Heart left ventricle (tissue), 16 donors: ENCODE measurements at regions not wholly inside any gene's neighbourhood (a gene's known extent, or its start where the extent isn't known, plus 50 kb on each side); places are given as distances from the start of the nearest gene placed in this dataset.

Experiments used
- ATAC-seq, 4 donors: fragments of 200-7000 bp; cut with Tn5 transposase; one replicate each; pipeline ENCODE4 v1.9.1; 2020 to 2022; ENCODE audit warnings: moderate library complexity in 4 of 4, mild to moderate bottlenecking in 3 of 4, moderate number of reproducible peaks in 1 of 4
- DNase-seq, 5 donors: peaks; one replicate each; pipeline ENCODE4 v3.0.0-alpha.2; 2020
- H3K27ac ChIP-seq, 12 donors: fragments of 200-600 bp; sonication (generic) in 4 of 12; one replicate each; pipeline versions ENCODE4 v1.5.0 to v1.8.0; 2016 to 2022; ENCODE audit warnings: mild to moderate bottlenecking in 2 of 12
- H3K27me3 ChIP-seq, 9 donors: fragments of 200-600 bp; sonication (generic) in 2 of 9; one replicate each; pipeline versions ENCODE4 v1.5.1 to v1.8.0; 2016 to 2022; ENCODE audit warnings: mild to moderate bottlenecking in 3 of 9
- H3K36me3 ChIP-seq, 9 donors: fragments of 200-600 bp; sonication (generic) in 2 of 9; one replicate each; pipeline versions ENCODE4 v1.5.0 to v1.8.0; 2018 to 2022; ENCODE audit warnings: mild to moderate bottlenecking in 2 of 9
- H3K4me1 ChIP-seq, 12 donors: fragments of 200-600 bp; sonication (generic) in 4 of 12; one replicate each; pipeline versions ENCODE4 v1.5.0 to v1.8.0; 2016 to 2022; ENCODE audit warnings: mild to moderate bottlenecking in 3 of 12
- H3K4me3 ChIP-seq, 12 donors: fragments of 200-600 bp; sonication (generic) in 4 of 12; one replicate each; pipeline versions ENCODE4 v1.5.0 to v1.8.0; 2017 to 2022; ENCODE audit warnings: mild to moderate bottlenecking in 9 of 12, moderate library complexity in 4 of 12
- H3K9me3 ChIP-seq, 12 donors: fragments of 200-600 bp; sonication (generic) in 4 of 12; one replicate each; pipeline versions ENCODE4 v1.5.0 to v1.8.0; 2016 to 2022; ENCODE audit warnings: mild to moderate bottlenecking in 1 of 12
- POLR2A ChIP-seq, 2 donors: fragments of 450-650 bp; IDR thresholded peaks; one replicate each; pipeline ENCODE4 v1.6.1; 2017; ENCODE audit warnings: antibody characterized with exemption in 2 of 2, mild to moderate bottlenecking in 2 of 2, moderate library complexity in 2 of 2
- WGBS, 4 donors: extraction: QIAGEN DNeasy Blood & Tissue Kit in 2 of 4; methylation state at CpG; one replicate each; pipeline versions ENCODE4 v1.1.5 to v1.1.7; 2013 to 2018; 5-methylcytosine and 5-hydroxymethylcytosine counted together
- intact Hi-C, 10 donors: fragments of 100-400 bp; cut with DNase I; formaldehyde crosslinking; loops; one replicate each; pipeline versions ENCODE4 v1.11.1 to v1.14.2; 2022
- TF ChIP-seq, protein P1 (sequence below), 12 donors: fragments of 200-600 bp; sonication (generic) in 4 of 12; IDR thresholded peaks; one replicate each; pipeline versions ENCODE4 v1.5.0 to v1.8.0; 2018 to 2022; ENCODE audit warnings: antibody characterized with exemption in 12 of 12, mild to moderate bottlenecking in 5 of 12
- donor health status: ischemic (EF 13 %, LVEDD 7.1; RV severe dilation, severe dysfunction).
- donor health status: healthy with polysubstance abuse.
- donor health status: DM: no; HTN: yes; CAD: no.
- donor health status: DM: no; HTN: no; CAD: no.
- donor health status: ischemic (EF 25% LVEDD 6.9; RV normal size, moderate dysfunction).
- donor health status: ischemic (EF 25% LVEDD 5.7; RV mildly dilated, moderate dysfunction).
- donor health status: healthy.
- donor health status: DM: yes; HTN: yes; CAD: no.
- donor health status: ischemic (EF 35%, LVEDD 5.7; RV mildly dilated, moderate dysfunction).
- donor health status: nonischemic (EF 11% LVEDD 7.7; RV severe dilation, severe dysfunction).
- donor health status: DM: yes; HTN: yes; CAD: no.
- donor health status: PGD.
- donor health status: ischemic (EF 29% LVEDD 5.4; RV normal size, mild dysfunction).
- donor health status: nonischemic (EF 23%, LVEDD 6.1; RV moderate dilation, normal function).

DNA sequence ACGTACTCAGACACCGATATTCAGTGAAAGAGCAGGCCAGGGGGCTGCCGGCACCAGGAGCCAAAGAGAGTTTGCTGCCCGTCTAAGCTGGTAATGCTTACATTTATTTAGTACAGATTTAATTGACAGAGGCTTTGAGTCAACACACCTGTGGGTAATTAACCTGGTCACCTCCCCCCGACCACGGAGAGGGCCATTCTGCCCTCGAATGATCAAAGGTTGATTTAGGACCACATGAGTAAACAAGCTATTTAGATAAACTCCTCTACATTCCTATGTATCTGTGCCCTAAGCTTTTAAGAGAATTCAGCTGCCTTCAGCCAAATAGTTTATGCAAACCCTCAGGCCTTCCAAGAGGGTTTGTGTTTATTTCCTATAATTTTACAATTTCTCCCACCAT is 164.8 kb downstream of the IPMK start:
- ATAC-seq = no peak
- intact Hi-C loops = no loop called here
- 79 to 81% (median 80%) methylated on average over 7 of the region's 7 CpGs for WGBS, 4 donors

DNA sequence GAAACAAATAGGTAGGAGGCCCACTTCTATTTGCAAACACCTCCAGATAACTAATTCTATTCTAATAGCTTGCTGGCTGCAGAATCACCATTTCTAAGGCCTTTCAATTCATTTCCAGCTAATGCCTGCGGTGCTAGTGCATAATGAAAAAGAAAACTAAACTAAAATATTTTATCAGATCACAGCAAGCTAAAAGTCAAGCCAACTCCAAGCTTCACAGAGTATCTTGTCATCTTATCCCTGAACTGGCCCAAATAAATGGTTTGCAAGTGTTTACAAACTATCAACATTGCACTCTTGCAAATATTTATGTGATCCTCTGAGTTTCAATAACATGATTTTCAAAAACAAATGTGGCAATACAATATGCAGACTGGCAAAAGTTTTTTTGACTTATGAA is 166.0 kb downstream of the IPMK start:
- ATAC-seq (no peak), DNase-seq (no peak)
- Histone ChIP-seq H3K4me1 (peaks cover 0 to 8% (median 0%) of the 10 kb centered on the region in 12 donors), H3K9me3 (no peaks in the 10 kb centered on the region), H3K27ac (no peak overlapping the region), H3K27me3 (no peaks in the 10 kb centered on the region), H3K36me3 (no peaks in the 10 kb centered on the region), H3K4me3 (no peak overlapping the region)
- intact Hi-C loops = no loop called here
- TF ChIP-seq, protein P1, sequence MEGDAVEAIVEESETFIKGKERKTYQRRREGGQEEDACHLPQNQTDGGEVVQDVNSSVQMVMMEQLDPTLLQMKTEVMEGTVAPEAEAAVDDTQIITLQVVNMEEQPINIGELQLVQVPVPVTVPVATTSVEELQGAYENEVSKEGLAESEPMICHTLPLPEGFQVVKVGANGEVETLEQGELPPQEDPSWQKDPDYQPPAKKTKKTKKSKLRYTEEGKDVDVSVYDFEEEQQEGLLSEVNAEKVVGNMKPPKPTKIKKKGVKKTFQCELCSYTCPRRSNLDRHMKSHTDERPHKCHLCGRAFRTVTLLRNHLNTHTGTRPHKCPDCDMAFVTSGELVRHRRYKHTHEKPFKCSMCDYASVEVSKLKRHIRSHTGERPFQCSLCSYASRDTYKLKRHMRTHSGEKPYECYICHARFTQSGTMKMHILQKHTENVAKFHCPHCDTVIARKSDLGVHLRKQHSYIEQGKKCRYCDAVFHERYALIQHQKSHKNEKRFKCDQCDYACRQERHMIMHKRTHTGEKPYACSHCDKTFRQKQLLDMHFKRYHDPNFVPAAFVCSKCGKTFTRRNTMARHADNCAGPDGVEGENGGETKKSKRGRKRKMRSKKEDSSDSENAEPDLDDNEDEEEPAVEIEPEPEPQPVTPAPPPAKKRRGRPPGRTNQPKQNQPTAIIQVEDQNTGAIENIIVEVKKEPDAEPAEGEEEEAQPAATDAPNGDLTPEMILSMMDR (IDR thresholded peaks at IDR 0.05) = no peak
- TF ChIP-seq POLR2A (IDR thresholded peaks at IDR 0.05) = no peak
- 85 to 88% (median 86%) methylated on average over 1 of the region's 1 CpG for WGBS, 4 donors

More for the DNA sequence above, 164.8 kb downstream of the IPMK start:
- Histone ChIP-seq H3K4me3 (no peak overlapping the region), H3K27ac (no peak overlapping the region), H3K36me3 (no peaks in the 10 kb centered on the region), H3K4me1 (peaks cover 0 to 8% (median 0%) of the 10 kb centered on the region in 12 donors), H3K9me3 (no peaks in the 10 kb centered on the region), H3K27me3 (no peaks in the 10 kb centered on the region)
- TF ChIP-seq, protein P1 (IDR thresholded peaks at IDR 0.05) = no peak
- TF ChIP-seq POLR2A (IDR thresholded peaks at IDR 0.05) = no peak
- no peak for DNase-seq

DNA sequence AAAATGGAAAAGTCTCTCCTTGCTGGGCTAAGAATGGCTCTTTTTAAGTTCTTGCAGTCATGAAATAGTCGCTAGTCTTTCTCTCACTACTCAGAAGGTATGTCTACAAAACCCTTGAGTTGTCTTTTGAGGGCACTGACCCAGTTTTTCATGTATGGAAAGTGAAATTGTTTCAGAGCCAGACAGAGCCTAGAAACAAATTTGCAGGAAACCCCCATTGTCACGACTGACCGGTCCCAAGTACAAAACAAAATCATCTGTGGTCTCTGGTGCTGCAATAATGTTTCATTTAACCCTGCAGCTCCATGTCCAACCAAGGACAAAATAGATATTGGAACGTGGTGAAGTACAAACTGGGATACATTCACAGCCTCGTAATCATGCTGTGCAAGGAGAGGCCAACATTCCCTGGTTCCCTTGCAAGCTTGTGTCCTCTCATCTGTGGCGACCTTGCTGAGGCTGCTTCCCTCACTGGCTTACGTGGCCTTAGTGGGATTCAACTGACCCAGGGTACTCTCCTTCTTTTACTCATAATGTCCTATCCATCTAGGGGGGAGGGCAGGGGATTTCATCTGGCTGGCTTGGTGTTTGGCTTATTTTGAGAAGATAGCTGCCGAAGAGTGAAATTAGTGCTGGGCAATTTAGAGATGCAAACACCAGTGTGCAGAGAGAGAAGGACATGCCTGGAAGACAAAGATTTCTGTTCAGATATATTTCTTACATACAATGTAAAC is 172.5 kb downstream of the IPMK start:
- Histone ChIP-seq H3K4me1 (no peaks in the 10 kb centered on the region), H3K9me3 (no peaks in the 10 kb centered on the region), H3K36me3 (no peaks in the 10 kb centered on the region), H3K4me3 (no peak overlapping the region), H3K27ac (no peak overlapping the region), H3K27me3 (no peaks in the 10 kb centered on the region)
- intact Hi-C loops = no loop called here
- DNase-seq (no peak), ATAC-seq (no peak)
- TF ChIP-seq POLR2A (IDR thresholded peaks at IDR 0.05) = no peak
- TF ChIP-seq, protein P1 (IDR thresholded peaks at IDR 0.05) = no peak
- 55 to 70% (median 60%) methylated on average over 8 of the region's 8 CpGs for WGBS, 4 donors

DNA sequence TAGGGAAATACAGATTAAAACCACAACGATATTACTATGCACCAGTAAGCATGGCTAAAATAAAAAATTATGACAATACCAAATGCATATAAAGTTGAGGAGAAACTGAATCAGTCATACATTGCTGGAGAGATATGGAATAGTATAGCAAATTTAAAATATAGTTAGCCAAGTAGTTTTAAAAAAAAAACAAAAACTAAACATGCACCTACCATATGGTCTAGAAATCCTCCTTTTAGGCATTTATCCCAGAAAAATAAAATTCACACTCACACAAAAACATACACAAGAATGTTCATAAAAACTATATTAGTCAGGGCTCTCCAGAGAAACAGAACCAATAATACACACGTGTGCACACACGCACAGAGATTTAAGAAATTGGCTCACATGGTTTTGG is 175.8 kb downstream of the IPMK start:
- Histone ChIP-seq H3K36me3 (no peaks in the 10 kb centered on the region), H3K4me1 (no peaks in the 10 kb centered on the region), H3K9me3 (no peaks in the 10 kb centered on the region), H3K4me3 (no peak overlapping the region), H3K27ac (no peak overlapping the region), H3K27me3 (no peaks in the 10 kb centered on the region)
- DNase-seq (no peak), ATAC-seq (no peak)
- intact Hi-C loops = no loop called here
- TF ChIP-seq, protein P1 (IDR thresholded peaks at IDR 0.05) = no peak
- TF ChIP-seq POLR2A (IDR thresholded peaks at IDR 0.05) = no peak
- 84 to 89% (median 86%) methylated on average over 3 of the region's 3 CpGs for WGBS, 4 donors
